GM12878 (cell line): ENCODE measurements at regions not wholly inside any gene's neighbourhood (a gene's known extent, or its start where the extent isn't known, plus 50 kb on each side); places are given as distances from the start of the nearest gene placed in this dataset.

Experiments used
- ATAC-seq: fragments of 200-7000 bp; cut with Tn5 transposase; 3 replicates; pipeline ENCODE4 v1.9.1; 2020; ENCODE audit warnings: mild to moderate bottlenecking, moderate library complexity
- BruUV-seq: library from RNA; stranded (reverse); fragments of 400-500 nt; replicated peaks from 2 replicates; lab custom pipeline; 2021; lab: Mats Ljungman, UMichigan
- CTCF ChIA-PET: fragments of 300-600 bp; sonication (Branson Sonifier 250); formaldehyde crosslinking; extraction: SDS; loops from one replicate; lab custom pipeline; 2021; ENCODE audit warnings: inconsistent platforms; lab: Yijun Ruan, JAX
- POLR2A ChIA-PET: fragments of 350-600 bp; formaldehyde crosslinking; extraction: SDS; loops from one replicate; lab custom pipeline; 2021; ENCODE audit warnings: inconsistent platforms; lab: Charles Lee
- RAD21 ChIA-PET: fragments of 300-600 bp; sonication (Branson Sonifier 250); formaldehyde crosslinking; loops from one replicate; lab custom pipeline; 2023; ENCODE audit warnings: antibody characterized with exemption; ENCODE audit not compliant: unreplicated experiment; lab: Charles Lee
- SMC1A ChIA-PET: fragments of 300-600 bp; sonication (Branson Sonifier 250); formaldehyde crosslinking; loops from one replicate; lab custom pipeline; 2023; ENCODE audit not compliant: unreplicated experiment, uncharacterized antibody; lab: Charles Lee
- DNase-seq: peaks from one replicate; pipeline ENCODE4 v3.0.0-alpha.2; 2011; ENCODE audit warnings: low read depth, low spot score
- FAIRE-seq: peaks from 3 replicates; lab custom pipeline; 2011; peaks lifted over from hg19 to GRCh38; lab: Jason Lieb, UNC
- H2AFZ ChIP-seq: 2 replicates; pipeline ENCODE4 v1.6.0; 2011; ENCODE audit warnings: low read depth, low read length, control low read depth; ENCODE audit not compliant: control insufficient read depth
- H3K27ac ChIP-seq: 2 replicates; pipeline ENCODE4 v1.5.1; 2011; ENCODE audit warnings: control low read depth; ENCODE audit not compliant: control insufficient read depth, insufficient read depth
- H3K27me3 ChIP-seq, 2 experiments: replicated peaks in 1 of 2; 2 replicates each; pipeline versions ENCODE4 v1.6.0 to v1.6.1; 2011; ENCODE audit warnings: low read length in 1 of 2; ENCODE audit not compliant: control insufficient read depth in 2 of 2, insufficient read depth in 2 of 2
- H3K36me3 ChIP-seq, 2 experiments: 2 replicates each; pipeline ENCODE4 v1.5.1; 2011; ENCODE audit warnings: low read length in 1 of 2; ENCODE audit not compliant: control insufficient read depth in 2 of 2, insufficient read depth in 2 of 2
- H3K4me1 ChIP-seq: 2 replicates; pipeline ENCODE4 v1.6.1; 2011; ENCODE audit warnings: mild to moderate bottlenecking, low read length, moderate library complexity, mixed read lengths; ENCODE audit not compliant: control insufficient read depth, insufficient read depth
- H3K4me2 ChIP-seq: 2 replicates; pipeline ENCODE4 v1.6.0; 2011; ENCODE audit warnings: control low read depth; ENCODE audit not compliant: control insufficient read depth, insufficient read depth
- H3K4me3 ChIP-seq: fragments of 200-600 bp; sonication (generic); 2 replicates; pipeline ENCODE4 v1.5.1; 2016
- H3K79me2 ChIP-seq: 2 replicates; pipeline ENCODE4 v1.6.0; 2011; ENCODE audit warnings: low read length; ENCODE audit not compliant: control insufficient read depth, insufficient read depth
- H3K9ac ChIP-seq: 2 replicates; pipeline ENCODE4 v1.8.0; 2011; ENCODE audit warnings: low read length, control low read depth, mixed read lengths; ENCODE audit not compliant: control insufficient read depth, insufficient read depth
- H3K9me3 ChIP-seq: replicated peaks from 3 replicates; pipeline ENCODE4 v1.5.1; 2011; ENCODE audit warnings: mild to moderate bottlenecking, low read length; ENCODE audit not compliant: control insufficient read depth, insufficient read depth
- H4K20me1 ChIP-seq: 2 replicates; pipeline ENCODE4 v1.6.0; 2011; ENCODE audit not compliant: control insufficient read depth, insufficient read depth
- ATF2 ChIP-seq: IDR thresholded peaks from 2 replicates; pipeline ENCODE4 v1.6.1; 2012; ENCODE audit warnings: low read length, inconsistent platforms
- ATF7 ChIP-seq: fragments of 450-650 bp; IDR thresholded peaks from 2 replicates; pipeline ENCODE4 v1.6.1; 2016; ENCODE audit warnings: low read depth, mild to moderate bottlenecking
- BCLAF1 ChIP-seq: fragments of 450-650 bp; IDR thresholded peaks from 2 replicates; pipeline ENCODE4 v1.6.1; 2017; ENCODE audit warnings: antibody characterized with exemption, mild to moderate bottlenecking, moderate library complexity
- DPF2 ChIP-seq: fragments of 450-650 bp; IDR thresholded peaks from 2 replicates; pipeline ENCODE4 v1.6.1; 2017; ENCODE audit warnings: mild to moderate bottlenecking
- EGR1 ChIP-seq, 2 experiments: IDR thresholded peaks; 1 replicate in 1 of 2; 2 replicates in 1 of 2; pipeline ENCODE4 v1.6.1; 2011 to 2012; ENCODE audit warnings: low read depth in 2 of 2, low read length in 2 of 2, borderline replicate concordance in 1 of 2, mild to moderate bottlenecking in 1 of 2, moderate library complexity in 1 of 2
- ETV6 ChIP-seq, 2 experiments: fragments of 450-650 bp in 1 of 2; IDR thresholded peaks in 1 of 2; conservative IDR thresholded peaks in 1 of 2; 2 replicates each; pipeline ENCODE4 v1.6.1; 2014; ENCODE audit warnings: antibody characterized with exemption in 1 of 2, borderline replicate concordance in 1 of 2, low read depth in 1 of 2, mild to moderate bottlenecking in 1 of 2, moderate library complexity in 1 of 2
- JUNB ChIP-seq: IDR thresholded peaks from 2 replicates; pipeline ENCODE4 v1.6.1; 2016; ENCODE audit warnings: antibody characterized with exemption, mild to moderate bottlenecking
- SIN3A ChIP-seq: IDR thresholded peaks from 2 replicates; pipeline ENCODE4 v1.6.1; 2012; ENCODE audit warnings: low read depth, low read length, improper control_type of control experiment
- USF1 ChIP-seq: IDR thresholded peaks from 2 replicates; pipeline ENCODE4 v1.6.1; 2011; ENCODE audit warnings: borderline replicate concordance, low read depth, mild to moderate bottlenecking, moderate library complexity, mixed read lengths, low read length; ENCODE audit not compliant: insufficient read depth; ENCODE audit errors: extremely low read length
- WGBS: methylation state at CpG from one replicate; pipeline ENCODE4 v1.1.6; 2016; ENCODE audit warnings: low lambda C conversion rate; ENCODE audit not compliant: insufficient replicate concordance, insufficient coverage; ENCODE audit errors: missing lambda C conversion rate; 5-methylcytosine and 5-hydroxymethylcytosine counted together
- in situ Hi-C: fragments of 300-500 bp; cut with MboI; formaldehyde crosslinking; loops from 9 replicates; pipeline ENCODE4 v1.14.3; 2018; ENCODE audit warnings: mixed read lengths
- intact Hi-C: fragments of 100-400 bp; cut with micrococcal nuclease; formaldehyde crosslinking; loops from one replicate; pipeline ENCODE4 v1.14.2; 2022; ENCODE audit not compliant: unreplicated experiment

GRCh38 chr2:128631698-128632500 is 313.2 kb upstream of the HS6ST1 start:
- RAD21 ChIA-PET = no interaction called here

More at GRCh38 chr2:128631698-128632500, 313.2 kb upstream of the HS6ST1 start:
- SMC1A ChIA-PET = no interaction called here
- no TSS peak for BruUV-seq
- ATAC-seq (no peak), DNase-seq (no peak)
- Histone ChIP-seq H3K79me2 (no peaks in the 10 kb centered on the region), H3K4me3 (no peak overlapping the region), H3K36me3 (no peaks in the 10 kb centered on the region), H3K4me1 (no peaks in the 10 kb centered on the region)
- in situ Hi-C loops = no loop called here
- TF ChIP-seq ATF2 (no peak), ETV6 (conservative IDR thresholded peaks at IDR 0.05 in 1 of 2, IDR thresholded peaks at IDR 0.05 in 1 of 2; ENCODE audit: borderline replicate concordance in 1 of 2, low read depth in 1 of 2) (no peak), BCLAF1 (no peak), USF1 (no peak), SIN3A (no peak), JUNB (no peak), DPF2 (no peak), EGR1 (IDR thresholded peaks at IDR 0.05; ENCODE audit: borderline replicate concordance in 1 of 2, low read depth in 2 of 2, low read length in 2 of 2) (no peak), ATF7 (no peak)
- TF ChIP-seq, all 136 proteins: peak for 0
- no peak overlapping the region for H3K27ac ChIP-seq
- no peaks in the 10 kb centered on the region for H4K20me1 ChIP-seq
- WGBS = 52% methylated on average over 15 of the region's 15 CpGs
- ChIA-PET POLR2A (no interaction called here), CTCF (no interaction called here)
- H3K9me3 ChIP-seq = no peaks in the 10 kb centered on the region
- intact Hi-C loops = no loop called here
- H3K4me2 ChIP-seq = no peak overlapping the region
- no peak for FAIRE-seq
- no peak overlapping the region for H2AFZ ChIP-seq
- H3K27me3 ChIP-seq = peaks cover 1 to 2% of the 10 kb centered on the region in 2 experiments; a peak in 1 of 4 replicates
- H3K9ac ChIP-seq = no peak overlapping the region
